HG03135 (cell line): ENCODE measurements at regions not wholly inside any gene's neighbourhood (a gene's known extent, or its start where the extent isn't known, plus 50 kb on each side); places are given as distances from the start of the nearest gene placed in this dataset.

Experiments used
- ATAC-seq: cut with Tn5 transposase; IDR thresholded peaks from one replicate; pipeline ENCODE4 v1.9.1; 2021; ENCODE audit warnings: mild to moderate bottlenecking, moderate library complexity; ENCODE audit not compliant: unreplicated experiment

DNA sequence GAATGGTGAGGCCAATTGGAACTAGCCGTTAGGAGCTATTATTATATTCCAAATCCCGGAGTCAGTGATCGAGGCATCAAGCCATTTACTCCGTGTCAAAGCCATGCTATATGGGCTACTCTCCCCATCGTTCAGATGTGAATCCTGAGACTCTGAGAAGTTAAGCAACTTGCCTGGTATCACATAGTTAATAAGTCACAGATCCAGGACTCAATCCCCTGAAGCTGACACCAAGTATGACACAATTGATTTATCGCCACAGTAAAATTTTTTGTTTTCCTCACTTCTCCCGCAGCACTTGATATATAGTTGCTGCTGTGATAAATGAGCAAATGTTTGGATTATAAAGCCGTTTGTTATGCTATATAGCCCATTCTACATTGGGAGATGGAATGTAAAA, 50.8 kb upstream of the TSHZ2 start:
- ATAC-seq = no peak

DNA sequence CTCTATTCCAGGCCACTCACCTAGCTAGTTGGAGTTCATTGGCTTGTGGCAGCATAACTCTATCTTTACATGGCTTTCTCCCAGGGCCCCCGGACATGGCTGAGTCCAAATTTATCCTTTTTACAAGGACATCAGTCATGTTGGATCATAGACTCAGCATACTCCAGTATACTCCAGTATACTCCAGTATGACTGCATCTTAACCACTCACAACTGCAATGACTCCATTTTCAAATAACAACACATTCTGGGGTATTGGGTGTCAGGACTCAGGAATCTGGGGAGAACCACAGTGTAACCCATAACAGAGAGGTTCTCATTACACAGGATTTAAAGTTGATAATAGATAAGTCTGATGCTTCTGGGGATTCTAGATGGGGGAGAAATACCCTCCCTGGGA, 53.8 kb upstream of the TSHZ2 start:
- no peak for ATAC-seq

DNA sequence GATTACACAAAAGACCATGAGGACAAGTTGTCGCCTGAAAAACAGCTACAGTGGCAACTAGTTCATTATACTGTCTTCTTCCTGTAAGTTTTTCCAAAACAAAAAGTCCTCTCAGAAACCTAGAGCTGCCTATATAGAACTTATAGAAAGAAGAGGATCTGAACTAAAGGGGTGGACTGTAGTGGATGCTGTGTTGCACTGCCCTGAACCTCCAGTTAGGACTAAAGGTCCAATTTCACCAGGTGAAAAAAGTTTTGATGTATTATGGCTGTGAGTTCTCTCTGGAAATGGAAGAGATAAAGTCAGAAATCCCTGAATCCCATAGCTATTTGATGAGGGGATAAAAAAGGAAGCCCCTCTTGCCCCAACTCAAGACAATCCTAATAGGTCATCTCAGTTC, 56.6 kb upstream of the TSHZ2 start:
- ATAC-seq = no peak

- no peak for ATAC-seq
Observed at GRCh38 chr20:52914870-52915269, 57.3 kb upstream of the TSHZ2 start.

DNA sequence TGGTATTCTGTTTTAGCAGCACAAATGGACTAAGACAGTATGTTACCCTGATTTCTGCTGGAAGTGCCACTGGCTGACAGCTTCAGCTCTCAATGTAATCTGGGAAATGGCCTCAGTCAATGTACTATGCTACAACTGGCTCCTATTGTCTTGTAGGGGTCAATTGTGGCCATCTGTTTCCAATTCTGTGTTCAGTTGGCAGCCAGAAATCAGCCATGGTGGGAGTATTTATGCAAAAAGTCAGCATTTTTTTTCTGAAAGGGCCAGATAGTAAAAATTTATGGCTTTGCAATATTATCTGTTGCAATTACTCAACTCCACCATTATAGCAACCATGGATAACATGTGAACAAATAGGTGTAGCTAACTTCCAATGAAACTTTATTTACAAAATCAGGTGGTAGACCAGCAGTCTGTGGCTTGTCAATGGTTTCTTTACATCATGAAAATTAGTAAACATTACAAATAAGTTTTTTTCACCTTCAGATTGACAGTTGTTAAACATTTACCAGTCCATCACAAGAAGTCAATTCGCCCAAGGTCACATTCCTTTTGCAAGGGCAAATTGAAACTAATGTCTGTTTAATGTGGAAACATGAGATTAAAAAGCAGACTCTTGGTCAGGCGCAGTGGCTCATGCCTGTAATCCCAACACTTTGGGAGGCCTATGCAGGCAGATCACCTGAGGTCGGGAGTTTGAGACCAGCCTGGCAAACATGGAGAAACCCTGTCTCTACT, 58.3 kb upstream of the TSHZ2 start:
- ATAC-seq = no peak

DNA sequence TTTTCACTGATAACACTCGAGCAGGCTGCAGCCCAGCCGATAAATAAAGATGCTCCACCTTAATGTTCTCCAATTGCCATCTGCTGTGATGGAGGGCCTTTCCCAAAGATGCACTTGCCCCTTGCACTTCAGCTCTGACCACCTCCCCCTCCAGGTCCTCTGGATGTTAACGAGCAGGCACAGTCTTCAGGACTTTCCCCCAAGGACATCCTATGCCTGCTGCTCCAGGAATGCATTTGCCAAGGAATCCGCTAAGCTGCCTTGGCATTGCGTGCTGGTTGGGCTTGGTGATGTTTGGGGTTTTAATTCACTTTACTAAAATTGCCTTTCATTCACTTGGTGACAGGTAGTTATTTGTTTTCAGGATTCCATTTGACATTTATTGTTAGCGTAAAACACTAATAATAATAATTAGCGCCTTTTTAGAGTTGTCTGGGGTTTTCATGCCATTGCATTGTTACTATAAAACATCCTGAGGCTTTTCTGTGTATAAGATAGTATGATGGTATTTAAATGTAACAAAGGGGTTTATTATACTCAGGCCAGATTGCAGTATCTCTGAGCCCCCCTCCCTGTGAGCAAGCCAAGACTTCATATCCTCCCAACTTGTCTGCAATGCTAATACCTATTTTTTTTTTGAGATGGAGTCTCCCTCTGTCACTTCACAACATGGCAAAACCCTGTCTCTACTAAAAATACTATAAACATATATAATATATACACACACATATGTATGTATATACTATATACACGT, 66.7 kb upstream of the TSHZ2 start:
- ATAC-seq = no peak

GRCh38 chr20:52904837-52905236, 67.3 kb upstream of the TSHZ2 start:
- no peak for ATAC-seq

- ATAC-seq = no peak
Observed at GRCh38 chr20:52899041-52899608, 73.0 kb upstream of the TSHZ2 start.

GRCh38 chr20:52896348-52896747, 75.8 kb upstream of the TSHZ2 start:
- no peak for ATAC-seq

- no peak for ATAC-seq
Observed at GRCh38 chr20:52895701-52896100, 76.5 kb upstream of the TSHZ2 start.

GRCh38 chr20:52895235-52895634, 76.9 kb upstream of the TSHZ2 start:
- ATAC-seq = no peak

GRCh38 chr20:52893498-52893897, 78.7 kb upstream of the TSHZ2 start:
- ATAC-seq = no peak

DNA sequence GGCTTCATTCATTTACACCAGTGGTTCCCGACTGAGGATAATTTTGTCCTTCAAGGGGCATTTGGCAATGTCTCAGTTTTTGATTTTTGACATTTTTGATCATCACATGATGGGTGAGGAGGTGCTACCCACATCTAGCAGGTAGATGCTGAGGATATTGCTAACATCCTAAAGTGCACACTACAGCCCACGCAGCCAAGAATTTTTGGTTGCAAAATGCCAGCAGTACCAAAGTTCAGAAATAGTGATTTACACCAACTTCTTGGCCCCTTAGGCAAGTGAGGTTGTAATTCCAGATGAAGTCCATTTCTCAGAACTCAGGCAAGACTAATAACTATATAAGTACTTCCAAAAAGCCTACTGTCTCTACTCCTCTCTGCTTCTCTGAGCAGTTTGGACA, 80.1 kb upstream of the TSHZ2 start:
- no peak for ATAC-seq

- ATAC-seq = no peak
Observed at GRCh38 chr20:52890130-52890529, 82.0 kb upstream of the TSHZ2 start.

DNA sequence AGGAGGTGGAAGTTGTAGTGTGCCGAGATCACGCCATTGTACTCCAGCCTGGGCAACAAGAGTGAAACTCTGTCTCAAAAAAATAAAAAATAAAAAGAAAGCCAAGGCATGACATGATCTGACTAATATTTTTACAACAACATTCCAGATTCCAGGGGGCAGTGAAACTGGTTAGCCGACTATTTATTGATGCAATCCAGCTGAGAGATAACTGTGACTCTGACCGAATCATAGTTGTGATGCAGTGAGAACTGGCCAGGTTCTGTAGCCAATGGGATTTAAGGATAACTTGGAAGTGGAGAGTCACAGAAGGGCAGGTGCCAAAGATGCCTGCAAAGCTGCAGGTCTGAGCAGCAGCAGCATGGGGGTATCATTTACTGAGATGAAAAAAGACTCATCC, 82.9 kb upstream of the TSHZ2 start:
- no peak for ATAC-seq

GRCh38 chr20:52888096-52888495, 84.1 kb upstream of the TSHZ2 start:
- no peak for ATAC-seq

DNA sequence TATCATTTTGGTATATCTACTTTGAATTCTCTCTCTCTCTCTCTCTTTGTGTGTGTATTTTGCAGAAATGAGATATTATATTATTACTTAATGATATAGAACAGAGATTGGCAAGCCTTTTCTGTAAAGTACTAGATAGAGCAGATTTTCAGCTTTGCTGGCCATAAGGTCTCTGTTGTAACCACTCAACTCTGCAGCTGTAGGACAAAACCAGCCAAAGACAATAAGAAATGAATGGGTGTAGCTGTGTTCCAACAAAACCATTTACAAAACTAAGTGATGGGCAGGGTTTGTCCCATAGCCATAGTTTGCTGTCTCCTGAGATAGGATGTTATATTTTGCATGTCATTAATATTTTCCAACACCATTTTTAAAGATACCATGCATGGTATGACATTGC, 91.2 kb upstream of the TSHZ2 start:
- ATAC-seq = no peak

DNA sequence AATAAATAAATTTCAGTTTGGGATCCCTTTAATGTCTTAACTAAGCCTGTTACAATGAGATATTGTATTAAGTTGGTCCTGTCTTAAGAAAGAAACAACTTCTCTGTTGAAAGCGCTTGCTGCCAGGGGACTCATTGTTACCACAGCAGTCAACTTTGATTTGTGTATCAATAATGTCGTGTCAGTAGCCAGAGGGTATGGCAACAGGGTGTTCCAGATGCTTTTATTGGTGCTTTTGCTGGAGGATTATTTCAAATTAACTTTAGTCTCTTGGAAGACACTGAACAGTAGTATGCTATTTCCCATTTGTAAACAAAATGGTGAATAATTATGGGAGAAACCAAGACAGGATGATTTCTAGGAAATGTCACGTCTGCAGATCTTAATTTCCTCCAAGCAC, 91.9 kb upstream of the TSHZ2 start:
- no peak for ATAC-seq

DNA sequence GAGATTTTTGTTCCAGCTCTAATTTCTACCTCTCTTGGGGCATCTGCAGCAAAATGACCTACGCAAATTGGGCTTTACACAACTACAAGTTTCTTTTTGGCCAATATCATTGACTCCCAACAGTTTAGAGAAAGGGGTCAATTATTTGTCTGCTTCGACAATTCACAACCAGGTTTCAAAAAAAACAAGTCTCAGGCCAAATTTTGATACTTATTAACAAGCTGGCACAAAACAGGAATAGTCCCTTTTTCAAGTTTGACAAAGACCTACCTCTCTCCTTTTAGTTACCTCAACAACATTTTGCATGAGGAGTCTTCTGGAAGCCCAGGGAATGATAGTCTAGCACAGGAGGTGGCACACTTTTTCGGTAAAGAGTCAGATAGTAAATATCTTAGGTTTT, 97.9 kb upstream of the TSHZ2 start:
- ATAC-seq = no peak

- no peak for ATAC-seq
Observed at GRCh38 chr20:52869698-52870501, 102.3 kb upstream of the TSHZ2 start.

- no peak for ATAC-seq
Observed at GRCh38 chr20:52869276-52869675, 102.9 kb upstream of the TSHZ2 start.
